ENCODE measurements at regions not wholly inside any gene's neighbourhood (a gene's known extent, or its start where the extent isn't known, plus 50 kb on each side); places are given as distances from the start of the nearest gene placed in this dataset.

DNA sequence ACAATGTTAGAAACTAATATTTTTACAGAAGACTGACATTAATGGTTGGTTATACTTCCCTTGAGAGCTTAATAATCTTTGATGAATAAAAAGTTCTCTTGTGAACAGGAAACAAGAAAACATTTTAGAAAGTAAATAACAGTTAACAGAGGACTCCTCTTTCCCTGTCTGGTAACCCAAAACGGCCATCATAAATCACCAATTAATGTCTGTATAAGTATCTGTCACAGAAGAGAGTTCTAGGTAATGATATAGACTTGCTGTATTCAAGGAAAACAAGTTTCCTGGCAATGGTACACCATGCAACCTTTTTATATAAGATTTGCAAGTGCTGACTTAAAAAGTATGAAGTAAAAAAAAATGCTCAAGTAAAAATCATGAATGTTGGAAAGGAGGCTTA is 426.7 kb downstream of the SOX2 start:
- no peak overlapping the region for H3K4me3 ChIP-seq (ENCODE audit: low read depth, low read length, poor library complexity, severe bottlenecking)
- no peaks in the 10 kb centered on the region for H3K27me3 ChIP-seq (replicated peaks; ENCODE audit: insufficient read depth, low read depth, low read length, poor library complexity)
- ChIA-PET POLR2A (ENCODE audit: low non-redundant PET) (no interaction called here), CTCF (no interaction called here)
- H3K27ac ChIP-seq (ENCODE audit: low read depth, low read length, poor library complexity, severe bottlenecking): no peak overlapping the region
- BruUV-seq (replicated peaks): no TSS peak
- H3K36me3 ChIP-seq (ENCODE audit: insufficient read depth, low read length, poor library complexity, severe bottlenecking): no peaks in the 10 kb centered on the region
- H3K4me1 ChIP-seq (ENCODE audit: insufficient read depth, low read length, poor library complexity, severe bottlenecking): peaks cover 9% of the 10 kb centered on the region
- H3K9me3 ChIP-seq (ENCODE audit: low read depth, low read length, poor library complexity, severe bottlenecking): no peaks in the 10 kb centered on the region
- peak; percentile 48 for DNase-seq (ENCODE audit: low spot score)
- intact Hi-C loops (cut with micrococcal nuclease; ENCODE audit: unreplicated experiment): no loop called here
- no peak for TF ChIP-seq EZH2 (IDR thresholded peaks at IDR 0.05; ENCODE audit: borderline replicate concordance, low read depth, low read length, poor library complexity, severe bottlenecking)
- TF ChIP-seq, protein P1, sequence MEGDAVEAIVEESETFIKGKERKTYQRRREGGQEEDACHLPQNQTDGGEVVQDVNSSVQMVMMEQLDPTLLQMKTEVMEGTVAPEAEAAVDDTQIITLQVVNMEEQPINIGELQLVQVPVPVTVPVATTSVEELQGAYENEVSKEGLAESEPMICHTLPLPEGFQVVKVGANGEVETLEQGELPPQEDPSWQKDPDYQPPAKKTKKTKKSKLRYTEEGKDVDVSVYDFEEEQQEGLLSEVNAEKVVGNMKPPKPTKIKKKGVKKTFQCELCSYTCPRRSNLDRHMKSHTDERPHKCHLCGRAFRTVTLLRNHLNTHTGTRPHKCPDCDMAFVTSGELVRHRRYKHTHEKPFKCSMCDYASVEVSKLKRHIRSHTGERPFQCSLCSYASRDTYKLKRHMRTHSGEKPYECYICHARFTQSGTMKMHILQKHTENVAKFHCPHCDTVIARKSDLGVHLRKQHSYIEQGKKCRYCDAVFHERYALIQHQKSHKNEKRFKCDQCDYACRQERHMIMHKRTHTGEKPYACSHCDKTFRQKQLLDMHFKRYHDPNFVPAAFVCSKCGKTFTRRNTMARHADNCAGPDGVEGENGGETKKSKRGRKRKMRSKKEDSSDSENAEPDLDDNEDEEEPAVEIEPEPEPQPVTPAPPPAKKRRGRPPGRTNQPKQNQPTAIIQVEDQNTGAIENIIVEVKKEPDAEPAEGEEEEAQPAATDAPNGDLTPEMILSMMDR (conservative IDR thresholded peaks at IDR 0.05; ENCODE audit: low read depth, low read length): no peak

- Histone ChIP-seq H3K27ac (ENCODE audit: low read depth, low read length, poor library complexity, severe bottlenecking) (no peak overlapping the region), H3K27me3 (replicated peaks; ENCODE audit: insufficient read depth, low read depth, low read length, poor library complexity) (no peaks in the 10 kb centered on the region), H3K4me3 (ENCODE audit: low read depth, low read length, poor library complexity, severe bottlenecking) (no peak overlapping the region), H3K4me1 (ENCODE audit: insufficient read depth, low read length, poor library complexity, severe bottlenecking) (peaks cover 9% of the 10 kb centered on the region), H3K36me3 (ENCODE audit: insufficient read depth, low read length, poor library complexity, severe bottlenecking) (no peaks in the 10 kb centered on the region), H3K9me3 (ENCODE audit: low read depth, low read length, poor library complexity, severe bottlenecking) (no peaks in the 10 kb centered on the region)
- TF ChIP-seq, protein P1 (conservative IDR thresholded peaks at IDR 0.05; ENCODE audit: low read depth, low read length): 0 out of 2 replicates have a peak, but pooled peaks have one; percentile 27
- TF ChIP-seq EZH2 (IDR thresholded peaks at IDR 0.05; ENCODE audit: borderline replicate concordance, low read depth, low read length, poor library complexity, severe bottlenecking): no peak
- CTCF ChIA-PET: no interaction called here
- DNase-seq (ENCODE audit: low spot score): no peak
- intact Hi-C loops (cut with micrococcal nuclease; ENCODE audit: unreplicated experiment): no loop called here
- no TSS peak for BruUV-seq (replicated peaks)
- POLR2A ChIA-PET (ENCODE audit: low non-redundant PET): no interaction called here
These were observed 428.1 kb downstream of the SOX2 start for GRCh38 chr3:182139627-182140357.

DNA sequence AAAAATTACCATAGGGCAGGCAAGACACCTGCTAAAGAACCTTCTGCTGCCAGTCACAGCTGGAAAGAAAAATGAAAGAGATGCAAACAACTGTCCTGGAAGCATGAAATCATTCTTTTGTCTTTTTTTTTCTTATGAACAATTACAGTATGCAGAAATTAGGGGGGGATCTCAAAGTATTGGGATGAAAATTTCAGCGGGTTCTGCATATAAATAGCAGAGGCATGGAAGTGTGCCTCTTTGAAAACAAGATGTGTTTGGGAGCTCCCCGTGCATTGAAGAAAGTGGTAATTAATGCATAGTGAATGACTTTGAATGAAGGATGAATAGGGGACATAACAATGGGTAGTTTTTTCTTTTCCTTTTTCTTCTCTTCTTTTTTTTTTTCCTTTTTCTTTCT is 431.2 kb downstream of the SOX2 start:
- ChIA-PET POLR2A (ENCODE audit: low non-redundant PET) (no interaction called here), CTCF (no interaction called here)
- H3K9me3 ChIP-seq (ENCODE audit: low read depth, low read length, poor library complexity, severe bottlenecking): no peaks in the 10 kb centered on the region
- H3K4me3 ChIP-seq (ENCODE audit: low read depth, low read length, poor library complexity, severe bottlenecking): no peak overlapping the region
- peaks cover 7% of the 10 kb centered on the region for H3K4me1 ChIP-seq (ENCODE audit: insufficient read depth, low read length, poor library complexity, severe bottlenecking)
- BruUV-seq (replicated peaks): no TSS peak
- no peaks in the 10 kb centered on the region for H3K27me3 ChIP-seq (replicated peaks; ENCODE audit: insufficient read depth, low read depth, low read length, poor library complexity)
- intact Hi-C loops (cut with micrococcal nuclease; ENCODE audit: unreplicated experiment): no loop called here
- no peak for DNase-seq (ENCODE audit: low spot score)
- H3K36me3 ChIP-seq (ENCODE audit: insufficient read depth, low read length, poor library complexity, severe bottlenecking): no peaks in the 10 kb centered on the region
- no peak overlapping the region for H3K27ac ChIP-seq (ENCODE audit: low read depth, low read length, poor library complexity, severe bottlenecking)
- TF ChIP-seq, protein P1 (conservative IDR thresholded peaks at IDR 0.05; ENCODE audit: low read depth, low read length): no peak
- TF ChIP-seq EZH2 (IDR thresholded peaks at IDR 0.05; ENCODE audit: borderline replicate concordance, low read depth, low read length, poor library complexity, severe bottlenecking): no peak
